ENCODE measurements at regions not wholly inside any gene's neighbourhood (a gene's known extent, or its start where the extent isn't known, plus 50 kb on each side); places are given as distances from the start of the nearest gene placed in this dataset.

DNA sequence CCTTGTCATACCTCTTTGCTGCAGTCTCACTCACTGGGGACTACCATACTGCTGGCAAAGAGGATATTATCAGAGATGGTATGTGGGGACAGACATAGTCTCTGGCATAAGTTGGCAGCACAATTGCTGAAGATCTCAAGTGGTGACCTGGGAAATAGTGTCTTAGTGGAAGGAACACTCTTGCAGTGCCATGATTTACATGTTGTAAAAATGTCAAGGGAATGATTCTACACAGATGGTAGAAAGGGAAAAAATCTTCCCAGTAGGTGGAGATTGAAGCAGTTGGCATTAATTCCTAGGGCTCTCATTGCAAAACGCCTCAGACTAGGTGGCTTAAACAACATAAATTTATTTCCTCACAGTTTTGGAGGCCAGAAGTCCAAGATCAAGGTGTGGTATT lies 662.2 kb downstream of the DHX35 start:
- TF ChIP-seq, protein P1, sequence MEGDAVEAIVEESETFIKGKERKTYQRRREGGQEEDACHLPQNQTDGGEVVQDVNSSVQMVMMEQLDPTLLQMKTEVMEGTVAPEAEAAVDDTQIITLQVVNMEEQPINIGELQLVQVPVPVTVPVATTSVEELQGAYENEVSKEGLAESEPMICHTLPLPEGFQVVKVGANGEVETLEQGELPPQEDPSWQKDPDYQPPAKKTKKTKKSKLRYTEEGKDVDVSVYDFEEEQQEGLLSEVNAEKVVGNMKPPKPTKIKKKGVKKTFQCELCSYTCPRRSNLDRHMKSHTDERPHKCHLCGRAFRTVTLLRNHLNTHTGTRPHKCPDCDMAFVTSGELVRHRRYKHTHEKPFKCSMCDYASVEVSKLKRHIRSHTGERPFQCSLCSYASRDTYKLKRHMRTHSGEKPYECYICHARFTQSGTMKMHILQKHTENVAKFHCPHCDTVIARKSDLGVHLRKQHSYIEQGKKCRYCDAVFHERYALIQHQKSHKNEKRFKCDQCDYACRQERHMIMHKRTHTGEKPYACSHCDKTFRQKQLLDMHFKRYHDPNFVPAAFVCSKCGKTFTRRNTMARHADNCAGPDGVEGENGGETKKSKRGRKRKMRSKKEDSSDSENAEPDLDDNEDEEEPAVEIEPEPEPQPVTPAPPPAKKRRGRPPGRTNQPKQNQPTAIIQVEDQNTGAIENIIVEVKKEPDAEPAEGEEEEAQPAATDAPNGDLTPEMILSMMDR (IDR thresholded peaks at IDR 0.05), result no peak
- TF ChIP-seq POLR2A (IDR thresholded peaks at IDR 0.05), result no peak

Data from body of pancreas (tissue), 4 donors.